Activated CD4-positive, CD25-positive, alpha-beta regulatory T cell treated with anti-CD3 and anti-CD28 coated beads, Interleukin-2, amount 50 U/mL, for 72 hours (primary cell): ENCODE measurements at regions not wholly inside any gene's neighbourhood (a gene's known extent, or its start where the extent isn't known, plus 50 kb on each side); places are given as distances from the start of the nearest gene placed in this dataset.
"Not testable (repeated sequence)": the region's sequence is repeated elsewhere in the genome, so short reads cannot be mapped to it uniquely, and the experiment has no call there.

ENCODE experiments used
- DNase-seq: peaks from one replicate; pipeline ENCODE4 v3.0.0; 2021

DNA sequence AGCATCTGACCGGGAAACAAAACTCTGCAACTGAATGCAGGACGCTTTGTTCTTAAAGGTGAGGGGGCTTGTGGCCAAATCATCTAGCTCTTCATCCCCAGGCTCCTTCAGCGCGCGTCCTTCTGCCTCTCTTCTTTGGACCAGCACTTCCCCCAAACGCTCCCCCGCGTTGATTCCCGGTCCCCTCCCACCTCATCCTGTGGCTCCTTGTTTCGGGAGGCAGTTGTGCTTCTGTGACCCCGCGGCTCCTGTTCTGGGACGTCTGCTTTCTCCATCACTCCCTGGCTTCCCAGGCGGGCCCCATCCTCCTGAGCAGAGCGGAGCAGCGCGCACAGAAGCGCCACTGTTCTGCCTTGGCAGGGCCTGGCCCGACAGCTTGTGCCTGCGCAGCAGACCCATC is 109.7 kb upstream of the ZNG1E start:
- not testable (repeated sequence) for DNase-seq

DNA sequence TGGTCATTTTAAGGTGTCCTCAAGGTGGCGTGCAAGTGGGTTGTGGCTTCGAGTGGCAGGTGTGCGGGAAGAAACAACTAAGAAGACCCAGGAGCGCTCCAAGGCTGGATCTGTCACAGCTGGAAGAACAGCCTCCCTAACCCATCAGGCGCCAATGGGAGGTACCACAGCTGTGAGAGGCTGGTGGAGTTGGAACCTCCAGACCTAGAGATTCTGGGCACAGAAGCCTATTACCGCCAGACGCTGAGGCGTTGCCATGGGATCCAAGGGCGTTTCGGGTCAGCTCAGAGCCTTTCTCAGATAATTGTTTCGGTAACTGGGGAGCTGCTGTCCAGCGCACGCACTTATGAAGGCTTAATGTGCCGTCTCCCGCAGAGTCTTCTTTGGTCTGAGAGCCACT is 156.7 kb upstream of the ZNG1E start:
- not testable (repeated sequence) for DNase-seq

DNA sequence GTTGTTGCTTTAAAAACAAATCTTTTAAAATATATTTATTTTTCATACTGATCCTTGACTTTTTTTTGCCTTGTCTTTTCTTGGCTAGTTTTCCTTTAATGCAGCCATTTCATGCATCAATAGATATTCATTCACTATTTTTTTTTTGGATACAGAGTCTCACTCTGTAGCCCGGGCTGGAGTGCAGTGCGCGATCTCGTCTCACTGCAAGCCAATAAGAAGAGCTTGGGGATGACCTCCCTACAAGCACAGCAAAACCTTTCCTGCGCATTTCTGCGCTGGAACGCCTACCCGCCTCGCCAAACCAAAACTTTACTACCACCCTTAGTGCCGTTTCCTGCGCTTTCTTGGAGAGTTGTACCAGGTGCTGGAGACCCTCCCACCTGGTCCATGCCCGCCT is 161.3 kb upstream of the ZNG1E start:
- DNase-seq: not testable (repeated sequence)

DNA sequence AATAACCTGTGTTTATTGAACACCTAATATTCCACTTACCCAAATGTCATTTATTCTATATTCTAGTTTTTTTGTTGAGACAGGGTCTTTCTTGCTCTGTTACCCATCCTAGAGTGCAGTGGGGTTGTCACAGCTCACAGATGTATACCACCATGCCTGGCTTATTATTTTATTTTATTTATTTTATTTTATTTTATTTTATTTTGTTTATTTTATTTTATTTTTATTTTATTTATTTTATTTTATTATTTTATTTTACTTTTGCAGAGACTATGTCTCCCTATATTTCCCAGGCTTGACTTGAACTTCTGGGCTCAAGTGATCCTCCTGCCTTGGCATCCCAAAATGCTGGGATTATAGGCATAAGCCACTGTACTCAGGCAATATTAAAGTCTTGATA is 167.8 kb upstream of the ZNG1E start:
- DNase-seq: not testable (repeated sequence)

DNA sequence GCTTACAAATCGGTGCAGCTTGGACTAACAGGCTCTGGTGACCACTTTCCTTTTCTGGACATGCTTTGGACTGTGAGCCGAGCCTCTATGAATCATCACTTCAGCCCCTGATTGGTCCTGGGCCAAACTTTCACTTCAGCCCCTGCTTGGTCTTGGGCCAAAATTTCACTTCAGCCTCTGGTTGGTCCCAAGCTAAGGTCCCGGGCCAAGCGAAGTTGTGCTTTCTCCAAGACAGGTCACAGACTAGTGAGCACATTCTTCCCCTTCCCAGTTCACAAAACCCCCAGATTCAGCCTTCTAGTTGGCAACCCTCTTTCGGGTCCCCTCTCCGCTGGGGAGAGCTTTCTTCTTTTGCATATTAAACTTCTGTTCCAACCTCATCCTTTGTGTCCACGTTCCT is 171.0 kb upstream of the ZNG1E start:
- not testable (repeated sequence) for DNase-seq

DNA sequence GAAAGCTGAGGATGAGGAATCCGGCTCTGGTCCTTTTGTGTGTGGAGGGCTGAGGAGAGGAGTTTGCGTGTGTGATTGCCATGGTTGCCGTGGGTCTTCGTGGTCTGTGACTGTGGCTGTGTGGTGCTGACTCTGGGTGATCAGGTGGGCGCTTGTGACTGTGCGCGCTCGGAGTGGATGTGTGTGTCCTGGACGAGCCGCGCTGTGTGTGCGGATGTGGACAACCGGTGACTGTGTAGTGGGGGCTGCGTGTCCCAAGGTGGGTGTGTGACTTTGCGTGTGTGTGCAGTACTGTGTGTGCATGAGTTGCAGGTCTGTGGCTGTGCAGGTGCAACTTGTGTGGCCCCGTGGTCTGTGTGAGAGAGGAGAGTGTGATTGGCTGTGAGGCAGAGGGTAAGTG is 172.0 kb upstream of the ZNG1E start:
- DNase-seq: not testable (repeated sequence)

DNA sequence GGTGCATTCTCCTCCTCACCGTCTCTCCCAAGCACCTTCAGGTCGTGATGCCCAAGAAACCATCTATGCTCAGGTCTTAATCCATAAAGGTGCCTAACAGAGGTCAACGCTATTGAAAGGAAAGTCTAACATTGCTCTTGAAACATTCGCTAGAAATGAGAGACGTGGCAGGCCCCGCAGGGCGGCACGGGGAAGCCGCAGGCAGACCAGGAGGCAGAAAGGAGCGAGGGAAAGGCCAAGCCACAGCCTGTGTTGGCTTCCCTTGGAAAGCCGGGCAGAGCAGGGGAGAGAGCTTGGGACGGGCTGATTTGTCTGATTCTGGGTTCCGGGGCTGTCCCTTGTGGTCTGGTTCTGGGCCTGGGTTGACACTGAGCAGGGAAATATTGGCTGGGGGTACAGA is 192.8 kb upstream of the ZNG1E start:
- not testable (repeated sequence) for DNase-seq

DNA sequence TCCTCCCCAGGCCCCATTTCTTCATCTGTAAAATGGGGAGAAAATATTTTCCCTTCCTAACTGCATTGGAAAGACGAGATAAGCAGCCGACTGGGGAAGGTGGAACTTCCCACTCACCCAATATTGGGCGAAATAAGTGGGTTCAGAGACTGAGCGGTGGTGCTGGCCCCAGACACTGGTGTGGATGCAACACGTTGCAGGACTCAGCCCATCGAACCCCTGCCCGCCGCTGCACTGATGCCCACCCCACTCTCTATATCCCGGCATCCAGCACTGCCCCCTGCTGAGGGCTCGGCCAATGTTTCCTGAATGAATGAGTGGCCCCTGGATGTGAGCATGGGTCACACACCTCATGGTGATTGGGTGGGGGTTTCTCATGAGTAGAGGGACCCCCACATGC is 194.4 kb upstream of the ZNG1E start:
- DNase-seq: not testable (repeated sequence)

DNA sequence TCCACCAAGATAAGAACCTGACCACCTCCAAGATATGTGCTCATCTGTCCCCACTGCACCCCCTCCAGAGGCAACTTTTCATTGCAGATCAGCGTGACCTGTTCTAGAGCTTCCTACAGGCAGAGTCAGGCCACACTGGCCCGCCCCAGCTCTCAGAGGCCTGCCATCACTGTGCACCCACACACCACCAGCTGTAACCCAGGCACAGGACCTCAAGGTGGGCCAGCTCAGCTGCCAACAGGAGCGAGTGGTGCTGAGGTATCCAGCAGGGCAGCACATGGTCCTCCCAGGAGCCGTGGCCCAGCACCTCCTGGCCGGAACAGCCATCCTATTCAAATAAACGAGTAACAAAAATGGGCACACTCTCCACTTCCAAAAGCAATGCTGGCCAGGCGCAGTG is 189.9 kb upstream of the FOXD4L5 start:
- DNase-seq: not testable (repeated sequence)

DNA sequence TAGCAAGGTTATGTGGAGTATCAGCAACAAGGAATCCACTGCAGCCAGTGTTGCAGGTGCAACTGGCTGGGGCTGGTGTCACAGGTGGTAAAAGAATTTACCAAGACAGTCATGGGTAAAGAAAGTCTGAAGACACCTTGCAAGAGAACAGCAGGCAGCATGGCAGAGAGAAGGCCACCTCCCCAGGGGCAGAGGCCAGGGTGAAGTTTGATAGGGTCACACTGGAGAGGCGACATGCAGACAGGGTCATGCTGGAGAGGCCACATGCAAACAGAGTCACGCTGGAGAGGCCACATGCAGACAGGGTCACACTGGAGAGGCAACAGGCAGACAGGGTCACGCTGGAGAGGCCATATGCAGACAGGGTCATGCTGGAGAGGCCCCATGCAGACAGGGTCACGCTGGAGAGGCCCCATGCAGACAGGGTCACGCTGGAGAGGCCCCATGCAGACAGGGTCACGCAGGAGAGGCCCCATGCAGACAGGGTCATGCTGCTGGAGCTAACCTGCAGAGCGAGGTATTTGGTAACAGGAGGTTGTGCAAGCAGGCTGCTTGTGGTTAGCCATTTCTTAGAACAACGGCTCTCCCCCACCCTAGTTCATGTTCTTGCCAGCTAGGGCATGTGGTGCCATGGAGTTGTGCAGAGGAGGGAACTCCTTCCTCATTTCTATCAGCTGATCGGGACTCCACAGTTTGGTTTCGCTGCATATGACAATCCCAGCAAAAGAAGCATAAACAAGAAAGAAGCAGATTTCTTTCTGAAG is 188.2 kb upstream of the FOXD4L5 start:
- not testable (repeated sequence) for DNase-seq

DNA sequence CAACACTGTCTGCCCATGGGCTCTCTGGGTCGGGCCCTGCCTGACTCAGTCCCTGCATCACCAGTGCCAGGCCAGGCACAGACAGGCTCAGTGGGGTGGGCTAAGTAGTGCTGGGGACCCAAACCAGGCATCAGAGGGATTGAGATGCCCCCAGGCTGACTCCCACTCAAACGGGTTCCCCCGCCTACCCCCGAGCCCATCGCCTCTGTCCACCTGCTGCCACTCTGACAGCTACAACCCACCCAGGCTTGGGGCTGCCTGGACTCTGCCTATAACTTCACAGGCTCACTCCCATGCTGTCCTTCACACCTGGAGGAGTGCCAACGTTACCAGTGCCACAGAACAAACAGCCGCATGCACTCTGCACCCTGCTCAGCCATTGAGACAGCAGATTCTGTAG is 186.1 kb upstream of the FOXD4L5 start:
- not testable (repeated sequence) for DNase-seq

DNA sequence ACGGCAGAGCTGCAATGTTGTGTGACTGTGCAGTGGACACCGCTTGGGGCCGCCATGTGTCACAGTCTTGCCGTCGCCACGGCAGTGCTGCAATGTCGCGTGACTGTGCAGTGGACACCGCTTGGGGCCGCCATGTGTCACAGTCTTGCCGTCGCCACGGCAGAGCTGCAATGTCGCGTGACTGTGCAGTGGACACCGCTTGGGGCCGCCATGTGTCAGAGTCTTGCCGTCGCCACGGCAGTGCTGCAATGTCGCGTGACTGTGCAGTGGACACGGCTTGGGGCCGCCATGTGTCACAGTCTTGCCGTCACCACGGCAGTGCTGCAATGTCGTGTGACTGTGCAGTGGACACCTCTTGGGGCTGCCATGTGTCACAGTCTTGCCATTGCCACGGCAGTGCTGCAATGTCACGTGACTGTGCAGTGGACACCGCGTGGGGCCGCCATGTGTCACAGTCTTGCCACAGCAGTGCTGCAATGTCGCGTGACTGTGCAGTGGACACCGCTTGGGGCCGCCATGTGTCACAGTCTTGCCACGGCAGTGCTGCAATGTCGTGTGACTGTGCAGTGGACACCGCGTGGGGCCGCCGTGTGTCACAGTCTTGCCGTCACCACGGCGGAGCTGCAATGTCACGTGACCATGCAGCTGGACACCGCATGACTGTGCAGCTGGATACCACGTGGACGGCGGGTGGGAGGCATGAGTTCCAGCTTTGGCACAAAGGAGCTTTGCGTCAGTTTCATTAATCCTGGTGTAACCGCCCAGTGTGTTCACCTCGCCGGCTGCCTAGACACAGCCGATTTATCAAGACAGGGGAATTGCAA is 182.1 kb upstream of the FOXD4L5 start:
- DNase-seq: not testable (repeated sequence)

DNA sequence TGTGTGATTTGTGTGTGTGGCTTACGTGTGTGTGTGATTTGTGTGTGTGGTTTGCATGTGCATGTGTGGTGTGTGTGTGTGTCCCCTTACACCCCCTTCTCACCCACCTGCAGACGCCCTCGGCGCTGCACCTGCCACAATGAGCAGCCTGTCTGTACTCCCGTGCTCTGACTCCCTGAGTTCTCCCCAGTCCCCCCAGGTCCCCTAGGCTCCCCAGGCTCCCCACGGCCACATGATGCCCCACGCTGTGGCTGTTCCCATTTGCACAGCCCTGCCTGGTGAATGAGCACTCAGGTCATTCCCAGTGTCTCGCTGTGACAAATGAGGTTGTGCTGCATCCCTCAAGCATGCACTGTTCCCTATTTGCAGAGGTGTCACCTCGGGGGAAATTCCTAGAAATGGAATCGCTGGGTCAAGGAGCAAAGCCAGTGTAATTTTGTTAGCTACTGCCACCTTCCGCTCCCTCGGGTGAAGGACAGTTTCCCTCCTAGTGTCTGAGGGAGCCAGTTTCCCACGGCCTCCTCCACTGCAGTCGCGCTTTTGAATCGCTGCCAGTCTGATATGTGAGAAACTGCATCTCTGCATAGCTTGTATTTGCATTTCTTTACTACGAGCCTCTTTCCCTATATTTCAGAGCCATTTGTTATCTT is 180.4 kb upstream of the FOXD4L5 start:
- not testable (repeated sequence) for DNase-seq

DNA sequence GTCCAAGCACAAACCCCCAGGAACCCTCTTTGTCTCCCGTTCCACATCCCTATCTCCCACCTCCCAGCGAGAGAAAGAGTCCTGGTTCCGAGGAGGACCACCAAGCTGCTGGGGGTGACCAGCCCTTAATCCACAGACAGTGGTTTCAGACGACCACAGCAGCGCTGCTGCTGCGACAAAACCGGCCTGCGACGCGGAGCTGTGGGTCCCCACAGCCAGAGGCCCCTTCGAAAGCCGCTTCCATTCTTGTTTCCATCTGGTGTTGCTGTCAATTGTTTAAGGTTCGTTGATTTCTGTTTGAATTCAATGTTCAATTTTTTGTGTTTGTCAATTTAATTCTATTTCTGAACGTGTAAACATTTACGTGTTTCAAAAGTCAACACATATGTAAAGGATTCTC is 177.5 kb upstream of the FOXD4L5 start:
- not testable (repeated sequence) for DNase-seq

DNA sequence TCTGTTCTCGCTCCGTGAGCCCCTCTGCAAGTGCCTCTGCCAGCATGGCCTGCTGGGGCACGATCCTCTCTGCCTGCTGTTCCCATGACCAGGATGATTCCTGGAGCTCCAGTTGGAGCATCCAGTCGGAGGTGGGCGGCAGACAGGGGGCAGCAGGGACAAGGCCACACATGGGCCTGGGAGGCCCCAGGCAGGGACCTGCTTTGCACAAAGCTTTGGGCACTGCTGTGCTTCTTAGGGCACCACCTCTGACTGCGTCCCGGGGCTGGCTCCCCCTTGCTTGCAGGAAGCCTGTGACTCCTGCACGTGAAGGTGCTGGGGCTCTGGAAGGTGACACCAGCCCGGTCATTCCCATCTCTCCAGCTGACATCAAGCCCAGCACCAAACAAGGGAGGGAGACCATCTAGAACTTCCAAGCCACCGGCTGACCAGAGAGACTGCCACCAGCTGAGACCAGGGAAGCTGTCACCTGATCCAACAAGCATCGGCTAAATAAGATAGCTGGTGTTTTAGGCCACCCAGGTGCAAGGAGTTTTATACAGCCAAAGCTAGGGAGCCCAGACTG is 174.8 kb upstream of the FOXD4L5 start:
- no peak for DNase-seq

DNA sequence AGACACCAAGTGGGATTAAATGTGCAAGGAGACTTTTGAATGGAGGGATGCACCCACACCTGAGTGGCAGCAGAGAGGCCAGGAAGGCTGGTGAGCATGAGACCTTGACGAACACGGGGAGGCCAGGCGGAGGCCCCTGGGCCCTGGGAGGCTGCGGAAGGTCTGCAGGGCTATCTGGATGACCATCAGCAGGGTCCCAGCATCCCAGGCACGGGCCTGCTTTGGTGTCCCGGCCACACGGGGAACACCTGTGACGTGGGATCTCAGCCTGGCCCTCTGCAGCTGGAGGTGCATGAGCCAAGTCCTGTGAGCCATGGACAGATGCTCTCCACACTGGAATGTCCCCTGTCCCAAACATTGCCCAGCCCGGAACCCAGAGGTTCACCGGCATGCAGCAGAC is 174.0 kb upstream of the FOXD4L5 start:
- no peak for DNase-seq

DNA sequence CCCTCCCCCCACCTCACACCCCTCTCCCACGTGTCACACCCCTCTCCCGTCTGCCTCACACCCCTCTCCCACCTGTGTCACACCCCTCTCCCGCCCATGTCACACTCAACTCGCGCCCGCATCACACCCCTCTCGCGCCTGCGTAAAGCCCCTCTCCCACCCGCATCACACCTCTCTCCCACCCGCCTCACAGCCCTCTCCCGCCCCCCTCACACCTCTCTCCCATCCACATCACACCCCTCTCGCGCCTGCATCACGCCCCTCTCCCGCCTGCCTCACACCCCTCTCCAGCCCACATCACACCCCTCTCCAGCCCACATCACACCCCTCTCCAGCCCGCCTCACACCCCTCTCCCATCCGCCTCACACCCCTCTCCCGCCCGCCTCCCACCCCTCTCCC is 173.5 kb upstream of the FOXD4L5 start:
- DNase-seq: no peak

DNA sequence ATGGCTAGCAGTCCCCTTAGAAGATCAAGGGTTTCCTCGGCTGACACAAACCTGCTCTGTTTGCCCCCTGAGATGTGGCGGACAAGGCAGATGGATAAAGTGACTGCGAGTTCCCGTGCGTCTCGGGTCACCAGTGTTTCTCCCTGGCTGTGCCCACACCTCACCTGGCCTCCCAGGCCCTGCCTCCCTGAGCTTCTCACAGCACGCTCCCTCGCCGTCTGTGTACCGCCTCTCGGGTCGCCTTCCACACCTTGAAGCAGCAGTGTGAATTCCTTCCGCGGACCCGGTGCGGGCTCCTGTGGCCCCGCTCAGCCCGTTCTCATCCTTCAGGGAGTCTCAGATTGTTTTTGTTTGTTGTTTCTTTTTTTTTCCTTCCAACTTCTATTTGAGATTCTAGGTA is 172.0 kb upstream of the FOXD4L5 start:
- not testable (repeated sequence) for DNase-seq

DNA sequence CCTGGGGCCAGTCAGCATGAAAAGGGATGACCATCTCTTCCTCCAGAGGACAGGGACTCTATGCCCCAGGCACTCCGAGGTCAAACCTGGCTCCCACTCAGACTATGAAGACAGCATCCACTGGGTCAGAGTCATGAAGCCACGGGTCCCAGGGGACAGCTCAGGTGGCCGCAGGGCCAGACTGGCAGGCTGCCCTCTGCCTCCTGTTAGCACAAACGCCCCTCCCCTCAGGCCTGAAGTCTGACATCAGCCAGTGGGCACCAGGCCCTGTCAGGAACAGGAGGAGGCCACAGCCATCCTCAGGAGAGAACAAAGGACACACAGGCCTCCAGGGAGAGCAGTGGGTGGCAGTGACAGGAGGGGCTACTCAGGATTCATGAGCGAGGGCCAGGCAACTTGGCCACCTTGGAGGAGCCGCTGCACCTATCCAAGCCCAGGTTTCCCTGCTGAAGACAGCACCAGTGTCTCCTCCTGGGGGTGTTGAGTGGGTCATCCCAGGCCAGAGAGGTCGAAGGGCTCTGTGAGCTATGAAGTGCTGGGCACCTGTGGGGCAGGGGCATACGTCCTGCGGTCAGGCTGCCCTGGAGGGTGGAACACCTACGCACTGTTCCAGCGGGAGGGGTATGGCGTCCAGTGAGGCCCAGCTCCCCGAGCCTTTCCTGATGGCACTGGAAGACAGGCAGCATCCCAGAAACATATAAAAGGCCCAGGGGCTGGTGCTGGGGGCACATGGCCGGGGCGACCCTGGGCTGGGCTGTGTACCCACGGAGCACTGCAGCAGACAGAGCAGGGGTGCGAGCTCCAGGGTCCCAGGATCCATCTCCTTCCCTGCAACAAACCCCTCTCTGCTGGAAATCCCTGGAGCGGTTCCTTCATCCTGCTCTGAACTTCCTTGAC is 171.0 kb upstream of the FOXD4L5 start:
- DNase-seq: not testable (repeated sequence)

DNA sequence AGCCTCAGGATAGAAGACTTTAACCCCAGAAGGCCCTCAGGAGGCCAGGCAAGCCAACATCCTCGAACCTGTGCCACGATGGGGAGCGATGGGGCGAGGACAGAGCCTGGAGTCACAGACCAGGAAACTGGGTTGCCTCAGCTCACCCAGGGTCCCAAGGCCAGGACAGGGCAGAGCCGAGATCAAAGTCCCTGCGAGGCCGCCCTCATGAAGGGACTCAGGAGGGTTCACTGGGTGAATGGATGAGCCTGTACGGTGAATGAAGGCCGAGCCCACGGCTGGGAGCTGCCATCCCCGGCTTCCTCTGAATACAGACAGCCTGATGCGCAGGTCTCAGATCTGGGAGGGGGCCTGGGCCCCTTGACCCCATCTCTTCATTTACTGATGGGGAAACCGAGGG is 170.1 kb upstream of the FOXD4L5 start:
- DNase-seq: not testable (repeated sequence)

DNA sequence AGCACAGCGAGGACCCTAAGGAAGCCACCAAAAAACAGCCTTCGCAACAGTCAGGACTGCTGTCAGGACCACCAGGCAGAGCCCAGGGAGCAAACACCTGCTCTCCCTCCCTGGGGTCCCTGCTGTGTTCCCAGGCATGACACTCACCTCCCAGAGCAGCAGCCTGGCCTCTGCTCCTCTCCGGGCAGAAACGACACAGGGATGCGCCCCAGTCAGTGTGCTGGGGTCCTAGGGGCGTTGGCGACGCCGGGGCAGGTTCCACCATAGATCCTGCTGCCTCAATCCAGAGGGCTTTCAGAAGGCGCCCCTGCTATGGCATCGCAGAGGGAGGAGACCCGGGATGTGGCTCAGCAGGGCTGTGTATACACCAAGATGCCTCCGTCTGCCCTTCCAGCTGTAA is 169.7 kb upstream of the FOXD4L5 start:
- DNase-seq: not testable (repeated sequence)

DNA sequence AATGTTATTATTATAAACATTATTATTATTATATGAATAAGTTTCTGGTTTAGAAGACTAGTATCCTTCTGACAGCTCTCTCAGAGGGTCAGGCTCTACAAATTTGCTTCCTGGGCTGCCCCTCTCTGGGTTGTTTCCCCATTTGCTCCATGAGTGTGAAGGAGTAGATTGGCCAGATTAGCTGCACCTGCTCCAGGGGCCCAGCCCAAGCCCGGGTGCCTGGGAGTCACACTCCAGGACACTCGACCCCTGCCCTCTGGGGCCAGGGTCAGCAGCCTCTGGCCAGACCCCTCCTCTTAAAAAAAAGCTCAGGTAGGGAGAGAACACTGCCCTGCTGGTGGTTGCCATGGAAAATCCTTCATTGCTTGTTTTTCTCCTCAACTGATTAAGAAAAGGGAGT is 169.0 kb upstream of the FOXD4L5 start:
- not testable (repeated sequence) for DNase-seq
